Cerebellar nuclear complex (tissue), 1 donor: ENCODE measurements at regions not wholly inside any gene's neighbourhood (a gene's known extent, or its start where the extent isn't known, plus 50 kb on each side); places are given as distances from the start of the nearest gene placed in this dataset.
"Not testable (repeated sequence)": the region's sequence is repeated elsewhere in the genome, so short reads cannot be mapped to it uniquely, and the experiment has no call there.

ENCODE experiments used
- DNase-seq, 2 experiments: peaks; one replicate each; lab custom pipeline; 2025; lab: John Stamatoyannopoulos, UW

- no peak for DNase-seq
Observed at GRCh38 chr5:112472614-112473013, 53.5 kb upstream of the EPB41L4A start.

- DNase-seq = no peak
Observed at GRCh38 chr5:112473989-112474388, 54.9 kb upstream of the EPB41L4A start.

- DNase-seq = no peak
Observed at GRCh38 chr5:112475747-112476365, 56.8 kb upstream of the EPB41L4A start.

GRCh38 chr5:112479418-112479817, 60.3 kb upstream of the EPB41L4A start:
- no peak for DNase-seq

- no peak for DNase-seq
Observed at GRCh38 chr5:112480501-112480900, 61.4 kb upstream of the EPB41L4A start.

GRCh38 chr5:112483704-112484103, 64.6 kb upstream of the EPB41L4A start:
- DNase-seq = no peak

GRCh38 chr5:112485934-112486355, 66.9 kb upstream of the EPB41L4A start:
- DNase-seq = no peak

GRCh38 chr5:112491257-112491656, 72.2 kb upstream of the EPB41L4A start:
- no peak for DNase-seq

GRCh38 chr5:112492291-112492690, 73.2 kb upstream of the EPB41L4A start:
- DNase-seq = no peak

GRCh38 chr5:112503749-112504501, 84.8 kb upstream of the EPB41L4A start:
- not testable (repeated sequence) for DNase-seq

- DNase-seq = not testable (repeated sequence)
Observed at GRCh38 chr5:112509097-112509496, 90.0 kb upstream of the EPB41L4A start.

- no peak for DNase-seq
Observed at GRCh38 chr5:112511920-112512319, 92.8 kb upstream of the EPB41L4A start.

- no peak for DNase-seq
Observed at GRCh38 chr5:112512901-112513300, 93.8 kb upstream of the EPB41L4A start.

GRCh38 chr5:112514111-112514510, 95.0 kb upstream of the EPB41L4A start:
- no peak for DNase-seq

GRCh38 chr5:112520474-112520873, 101.4 kb upstream of the EPB41L4A start:
- DNase-seq = not testable (repeated sequence)

- DNase-seq = not testable (repeated sequence)
Observed at GRCh38 chr5:112522891-112523673, 104.0 kb upstream of the EPB41L4A start.

- not testable (repeated sequence) for DNase-seq
Observed at GRCh38 chr5:112523674-112524263, 104.7 kb upstream of the EPB41L4A start.

GRCh38 chr5:112525217-112525616, 106.1 kb upstream of the EPB41L4A start:
- no peak for DNase-seq

GRCh38 chr5:112528928-112529327, 109.9 kb upstream of the EPB41L4A start:
- DNase-seq = no peak

GRCh38 chr5:112529525-112529924, 110.4 kb upstream of the EPB41L4A start:
- DNase-seq = no peak

GRCh38 chr5:112532654-112533360, 113.7 kb upstream of the EPB41L4A start:
- no peak for DNase-seq

- no peak for DNase-seq
Observed at GRCh38 chr5:112533362-112533761, 114.3 kb upstream of the EPB41L4A start.
